Endothelial cell (in vitro differentiated cells): ENCODE measurements at regions not wholly inside any gene's neighbourhood (a gene's known extent, or its start where the extent isn't known, plus 50 kb on each side); places are given as distances from the start of the nearest gene placed in this dataset.

Experiments used
- DNase-seq: peaks from one replicate; pipeline ENCODE4 v3.0.0; 2021; ENCODE audit warnings: low spot score
- H3K27ac Mint-ChIP-seq: one replicate; pipeline ENCODE4 v1.8.0; 2021; ENCODE audit warnings: mixed read lengths, inconsistent platforms; ENCODE audit not compliant: unreplicated experiment
- H3K27me3 Mint-ChIP-seq: one replicate; pipeline ENCODE4 v1.8.0; 2021; ENCODE audit warnings: mild to moderate bottlenecking, moderate library complexity, mixed read lengths, inconsistent platforms; ENCODE audit not compliant: unreplicated experiment
- H3K36me3 Mint-ChIP-seq: one replicate; pipeline ENCODE4 v1.8.0; 2021; ENCODE audit warnings: mild to moderate bottlenecking, low read depth, mixed read lengths, inconsistent platforms; ENCODE audit not compliant: unreplicated experiment
- H3K4me1 Mint-ChIP-seq: one replicate; pipeline ENCODE4 v1.8.0; 2021; ENCODE audit warnings: mild to moderate bottlenecking, mixed read lengths, inconsistent platforms; ENCODE audit not compliant: unreplicated experiment
- H3K4me3 Mint-ChIP-seq: one replicate; pipeline ENCODE4 v1.8.0; 2021; ENCODE audit warnings: mild to moderate bottlenecking, mixed read lengths, inconsistent platforms; ENCODE audit not compliant: unreplicated experiment
- H3K9me3 Mint-ChIP-seq: one replicate; pipeline ENCODE4 v1.8.0; 2021; ENCODE audit warnings: mixed read lengths, inconsistent platforms; ENCODE audit not compliant: unreplicated experiment
- CTCF ChIP-seq: fragments of 200-600 bp; sonication (generic); IDR thresholded peaks from one replicate; pipeline ENCODE4 v1.5.0; 2021; ENCODE audit warnings: antibody characterized with exemption; ENCODE audit not compliant: unreplicated experiment

- no peak overlapping the region for H3K27ac Mint-ChIP-seq
Measured at GRCh38 chr9:88270413-88270812, 117.8 kb upstream of the SPIN1 start.

GRCh38 chr9:88268886-88269285, 119.4 kb upstream of the SPIN1 start:
- DNase-seq: no peak
- H3K36me3 Mint-ChIP-seq: peaks cover 4% of the 10 kb centered on the region
- peaks cover 3% of the 10 kb centered on the region for H3K4me1 Mint-ChIP-seq
- H3K4me3 Mint-ChIP-seq: no peak overlapping the region
- H3K27ac Mint-ChIP-seq: no peak overlapping the region
- no peaks in the 10 kb centered on the region for H3K27me3 Mint-ChIP-seq
- peaks cover 6% of the 10 kb centered on the region for H3K9me3 Mint-ChIP-seq
- no peak for TF ChIP-seq CTCF

More at GRCh38 chr9:88270413-88270812, 117.8 kb upstream of the SPIN1 start:
- Mint-ChIP-seq H3K27me3 (peaks cover 5% of the 10 kb centered on the region), H3K9me3 (peaks cover 6% of the 10 kb centered on the region), H3K36me3 (peaks cover 4% of the 10 kb centered on the region), H3K4me1 (peaks cover 3% of the 10 kb centered on the region), H3K4me3 (no peak overlapping the region)
- no peak for TF ChIP-seq CTCF
- DNase-seq: no peak

- H3K27me3 Mint-ChIP-seq: no peaks in the 10 kb centered on the region
- H3K9me3 Mint-ChIP-seq: peaks cover 6% of the 10 kb centered on the region
- H3K4me3 Mint-ChIP-seq: no peak overlapping the region
- H3K27ac Mint-ChIP-seq: no peak overlapping the region
- peaks cover 8% of the 10 kb centered on the region for H3K36me3 Mint-ChIP-seq
- DNase-seq: no peak
- H3K4me1 Mint-ChIP-seq: peaks cover 15% of the 10 kb centered on the region
- TF ChIP-seq CTCF: no peak
Measured at GRCh38 chr9:88267283-88267682, 121.0 kb upstream of the SPIN1 start.

- Mint-ChIP-seq H3K36me3 (peaks cover 8% of the 10 kb centered on the region), H3K4me3 (no peak overlapping the region), H3K27ac (no peak overlapping the region), H3K9me3 (peaks cover 6% of the 10 kb centered on the region), H3K4me1 (peaks cover 15% of the 10 kb centered on the region), H3K27me3 (peaks cover 2% of the 10 kb centered on the region)
- no peak for TF ChIP-seq CTCF
- no peak for DNase-seq
Measured at GRCh38 chr9:88266416-88266815, 121.8 kb upstream of the SPIN1 start.

- H3K36me3 Mint-ChIP-seq: peaks cover 5% of the 10 kb centered on the region
- peak overlapping the region; percentile 62 for H3K4me3 Mint-ChIP-seq
- peaks cover 6% of the 10 kb centered on the region for H3K27me3 Mint-ChIP-seq
- H3K27ac Mint-ChIP-seq: peak overlapping the region; percentile 97
- no peaks in the 10 kb centered on the region for H3K9me3 Mint-ChIP-seq
- TF ChIP-seq CTCF: no peak
- H3K4me1 Mint-ChIP-seq: peaks cover 51% of the 10 kb centered on the region
- no peak for DNase-seq
Measured at GRCh38 chr9:88259001-88259400, 120.7 kb upstream of the SPATA31C2 start.
